GM21825 (cell line): ENCODE measurements at regions not wholly inside any gene's neighbourhood (a gene's known extent, or its start where the extent isn't known, plus 50 kb on each side); places are given as distances from the start of the nearest gene placed in this dataset.
A peak's percentile ranks its signal among the peaks of the same experiment; 100 is the strongest.
"Not testable (repeated sequence)": the region's sequence is repeated elsewhere in the genome, so short reads cannot be mapped to it uniquely, and the experiment has no call there.

Source experiments
- ATAC-seq: cut with Tn5 transposase; IDR thresholded peaks from one replicate; pipeline ENCODE4 v1.9.1; 2021; ENCODE audit warnings: mild to moderate bottlenecking, moderate library complexity; ENCODE audit not compliant: unreplicated experiment

- ATAC-seq, result no peak
Measured at GRCh38 chr5:5902678-5903646, 475.4 kb downstream of the MED10 start.

GRCh38 chr5:5900350-5900749 is 477.9 kb downstream of the ICE1 start:
- no peak for ATAC-seq

GRCh38 chr5:5899716-5900115 is 477.2 kb downstream of the ICE1 start:
- ATAC-seq, result no peak

- ATAC-seq, result no peak
Measured at GRCh38 chr5:5888284-5888683, 465.8 kb downstream of the ICE1 start.

- ATAC-seq, result no peak
Measured at GRCh38 chr5:5887833-5888232, 465.4 kb downstream of the ICE1 start.

GRCh38 chr5:5886812-5887486 is 464.5 kb downstream of the ICE1 start:
- ATAC-seq, result peak; percentile 90

GRCh38 chr5:5886353-5886752 is 463.9 kb downstream of the ICE1 start:
- ATAC-seq, result no peak

- no peak for ATAC-seq
Measured at GRCh38 chr5:5885782-5886181, 463.3 kb downstream of the ICE1 start.

GRCh38 chr5:5884593-5884992 is 462.1 kb downstream of the ICE1 start:
- no peak for ATAC-seq

- ATAC-seq, result no peak
Measured at GRCh38 chr5:5883562-5883961, 461.1 kb downstream of the ICE1 start.

- ATAC-seq, result no peak
Measured at GRCh38 chr5:5883146-5883545, 460.7 kb downstream of the ICE1 start.

- ATAC-seq, result no peak
Measured at GRCh38 chr5:5882706-5883105, 460.2 kb downstream of the ICE1 start.

- no peak for ATAC-seq
Measured at GRCh38 chr5:5881294-5881693, 458.8 kb downstream of the ICE1 start.

- ATAC-seq, result no peak
Measured at GRCh38 chr5:5880077-5880763, 457.7 kb downstream of the ICE1 start.

- no peak for ATAC-seq
Measured at GRCh38 chr5:5857396-5857795, 434.9 kb downstream of the ICE1 start.

GRCh38 chr5:5854087-5854486 is 431.6 kb downstream of the ICE1 start:
- ATAC-seq, result no peak

- ATAC-seq, result no peak
Measured at GRCh38 chr5:5838493-5838892, 416.0 kb downstream of the ICE1 start.

GRCh38 chr5:5831622-5832021 is 409.1 kb downstream of the ICE1 start:
- ATAC-seq, result not testable (repeated sequence)

GRCh38 chr5:5828619-5829018 is 406.1 kb downstream of the ICE1 start:
- no peak for ATAC-seq

GRCh38 chr5:5826911-5827310 is 404.4 kb downstream of the ICE1 start:
- no peak for ATAC-seq

- no peak for ATAC-seq
Measured at GRCh38 chr5:5822729-5823257, 400.3 kb downstream of the ICE1 start.
